Colon (tissue), 2 donors: ENCODE measurements at regions not wholly inside any gene's neighbourhood (a gene's known extent, or its start where the extent isn't known, plus 50 kb on each side); places are given as distances from the start of the nearest gene placed in this dataset.

Experiments used
- FAIRE-seq: peaks from 2 replicates; lab custom pipeline; 2012; peaks lifted over from hg19 to GRCh38; lab: Jason Lieb, UNC
- donor health status: control.
- donor health status: control.

DNA sequence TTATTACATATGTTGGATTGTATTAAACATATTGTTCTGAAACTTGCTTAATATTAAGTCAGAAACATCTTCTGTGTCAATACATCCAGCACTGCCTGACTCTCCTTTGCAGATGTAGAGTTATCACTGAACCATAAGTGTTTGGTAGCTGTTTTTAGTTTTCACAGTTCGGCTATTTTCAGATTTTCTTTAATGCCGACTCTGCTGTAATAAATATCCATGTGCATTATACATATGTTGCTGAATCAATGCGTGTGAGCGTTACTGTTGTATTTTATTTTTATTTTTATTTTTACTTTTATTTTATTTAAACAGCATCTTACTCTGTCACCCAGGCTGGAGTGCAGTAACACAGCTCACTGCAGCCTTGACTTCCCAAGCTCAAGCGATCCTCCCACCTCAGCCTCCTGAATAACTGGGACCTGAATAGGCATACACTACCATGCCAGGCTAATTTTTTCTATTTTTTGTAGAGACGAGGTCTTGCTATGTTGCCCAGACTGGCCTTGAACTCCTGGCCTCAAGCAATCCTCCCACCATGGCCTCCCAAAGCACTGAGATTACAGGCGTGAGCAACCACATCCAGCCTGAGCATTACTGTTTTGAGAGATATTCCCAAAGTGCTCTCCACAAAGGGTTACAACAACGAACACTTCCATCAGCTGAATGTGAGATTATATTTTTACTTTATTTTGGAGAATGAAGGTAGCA, 50.7 kb upstream of the NOCT start:
- FAIRE-seq = no peak

DNA sequence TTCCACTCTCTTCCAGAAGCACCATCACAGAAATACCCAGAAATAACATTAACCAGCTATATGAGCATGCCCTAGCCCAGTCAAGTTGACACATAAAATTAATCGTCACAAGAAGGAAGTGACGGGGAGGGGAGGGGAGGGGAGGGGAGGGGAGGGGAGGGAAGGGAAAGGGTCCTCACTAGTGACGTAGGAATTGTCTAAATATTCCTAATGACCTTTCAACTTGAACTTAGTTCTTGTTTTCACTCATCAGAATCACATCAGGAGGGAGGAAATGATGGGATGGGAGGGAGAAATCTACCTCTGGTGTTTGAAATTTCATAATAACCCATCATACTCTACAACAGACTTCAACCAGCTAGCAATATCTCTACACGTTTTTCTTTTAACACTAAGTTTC, 52.2 kb upstream of the NOCT start:
- FAIRE-seq = no peak

DNA sequence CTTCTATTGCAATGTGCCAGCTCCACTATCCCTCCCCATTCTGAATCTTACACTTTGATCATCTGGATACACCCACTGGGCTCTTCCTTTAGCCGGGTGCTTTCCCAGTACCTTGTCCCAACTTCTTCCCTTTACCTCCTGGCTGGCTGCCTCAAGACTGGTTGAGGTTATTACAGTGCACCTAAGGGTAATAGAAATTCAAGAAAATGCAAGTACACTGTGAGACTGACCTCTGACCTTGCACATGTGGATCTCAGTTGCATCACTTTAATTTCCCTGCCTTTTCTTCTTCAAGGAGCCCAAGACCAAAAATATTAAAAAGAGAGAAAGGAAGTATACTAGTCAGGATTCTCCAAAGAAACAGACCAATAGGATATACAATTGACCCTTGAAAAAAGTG, 53.9 kb upstream of the NOCT start:
- no peak for FAIRE-seq

DNA sequence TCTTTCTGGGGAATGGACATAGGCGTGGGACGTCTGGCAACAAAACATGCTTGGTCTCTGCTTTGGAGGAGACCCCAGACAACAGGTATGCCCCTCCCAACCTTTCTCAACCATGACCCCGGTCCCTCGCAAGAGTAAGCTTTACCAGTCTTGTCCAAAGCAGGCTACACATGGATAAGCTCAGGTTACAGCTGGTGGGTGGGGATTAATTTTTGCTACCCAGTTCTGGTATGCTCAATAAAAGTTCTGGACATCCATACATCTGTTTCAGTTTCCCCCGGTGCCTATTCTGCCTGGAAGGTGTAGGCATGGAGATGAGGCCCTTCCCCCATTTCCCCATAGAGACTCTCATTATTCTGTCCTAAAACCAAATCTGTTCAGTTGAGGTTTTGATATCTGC, 54.5 kb upstream of the NOCT start:
- no peak for FAIRE-seq

DNA sequence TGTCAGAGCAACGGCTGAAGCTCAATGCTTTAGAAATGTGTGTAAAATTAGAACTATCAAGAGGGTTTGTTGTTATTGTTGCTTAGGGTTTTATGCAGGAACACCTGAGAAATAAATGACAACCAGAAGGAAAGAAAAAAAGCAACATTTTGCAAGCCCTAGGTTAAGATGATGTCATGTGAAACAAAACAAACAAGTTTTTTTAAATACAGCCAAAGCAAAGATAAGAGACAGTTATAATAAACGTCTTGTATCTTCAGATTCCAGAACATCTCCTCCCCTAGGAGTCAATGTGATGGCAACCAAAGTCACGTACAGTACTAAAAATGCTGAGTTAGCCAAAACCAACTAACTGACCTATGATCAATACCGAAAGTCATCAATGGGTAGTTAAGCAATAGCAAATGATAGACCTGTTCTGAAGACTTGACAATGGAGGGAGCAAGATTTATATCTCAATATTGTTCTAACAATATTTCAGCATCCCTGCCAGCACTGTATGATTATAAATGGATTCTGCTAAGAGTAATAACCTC, 55.3 kb upstream of the NOCT start:
- FAIRE-seq = no peak

DNA sequence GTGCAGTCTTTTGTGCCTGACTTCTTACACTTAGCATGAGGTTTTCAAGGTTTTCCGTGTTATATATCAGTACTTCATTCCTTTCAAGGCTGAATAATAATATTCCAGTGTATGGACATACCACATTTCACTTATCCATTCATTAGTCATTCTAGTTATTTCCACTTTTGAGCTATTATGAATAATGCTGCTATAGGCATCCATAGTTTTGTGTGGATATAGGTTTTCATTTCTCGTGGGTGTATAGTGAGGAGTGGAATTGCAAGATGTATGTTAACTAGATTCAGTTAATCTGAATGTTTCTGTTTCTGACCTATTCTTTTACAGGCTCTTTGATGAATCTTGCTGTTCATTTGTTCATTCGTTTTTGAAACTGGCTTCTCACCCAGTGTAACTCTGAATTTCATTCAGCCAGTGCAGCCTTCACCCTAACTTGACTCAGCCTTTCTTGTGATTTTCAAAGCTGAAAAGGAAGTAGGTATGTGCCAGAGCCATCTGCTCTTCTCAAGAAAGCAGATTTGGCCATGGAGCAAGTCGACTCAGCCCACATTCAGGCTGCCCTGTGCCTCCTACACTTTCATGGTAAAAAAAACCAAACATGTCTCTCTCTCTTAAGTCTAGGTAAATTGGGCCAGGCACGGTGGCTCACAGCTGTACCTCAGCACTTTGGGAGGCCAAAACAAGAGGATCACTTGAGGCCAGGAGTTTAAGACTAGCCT, 56.3 kb upstream of the NOCT start:
- no peak for FAIRE-seq

DNA sequence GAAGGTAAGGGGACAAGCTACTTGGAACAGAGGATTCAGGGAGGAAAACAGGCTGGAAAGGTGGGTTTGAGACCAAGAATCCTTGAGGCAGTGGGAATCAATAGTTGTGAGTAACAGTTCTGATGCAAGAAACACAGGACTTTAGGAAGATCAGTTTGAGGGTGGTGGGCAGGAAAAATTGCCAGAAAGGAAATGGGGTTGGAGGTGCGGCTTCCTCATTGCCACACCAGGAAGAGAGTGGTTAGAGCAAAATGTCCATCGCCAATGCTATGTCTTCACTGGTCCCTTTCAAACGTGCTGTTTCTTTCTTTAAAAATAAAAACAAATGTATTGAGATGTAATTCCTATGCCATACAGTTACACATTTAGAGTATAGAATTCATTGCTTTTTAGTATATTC, 57.1 kb upstream of the NOCT start:
- FAIRE-seq = no peak

DNA sequence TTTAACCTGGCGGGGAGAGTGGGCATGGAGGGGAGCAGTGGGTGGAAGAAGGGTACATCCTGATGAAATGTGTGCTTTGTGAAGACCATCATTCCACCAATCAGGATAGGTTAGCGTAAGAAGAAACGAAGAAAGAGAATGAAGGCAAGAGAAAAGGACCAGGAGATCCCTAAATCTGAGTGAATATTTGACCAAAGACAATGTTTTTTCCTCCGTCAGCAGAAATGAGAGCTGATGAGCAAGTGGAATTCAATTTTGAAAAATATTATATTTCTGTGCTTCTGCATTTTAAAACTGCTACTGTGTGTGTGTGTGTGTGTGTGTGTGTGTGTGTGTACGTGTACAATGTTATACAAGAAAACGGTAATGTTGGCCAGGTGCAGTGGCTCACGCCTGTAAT, 58.3 kb upstream of the NOCT start:
- no peak for FAIRE-seq

DNA sequence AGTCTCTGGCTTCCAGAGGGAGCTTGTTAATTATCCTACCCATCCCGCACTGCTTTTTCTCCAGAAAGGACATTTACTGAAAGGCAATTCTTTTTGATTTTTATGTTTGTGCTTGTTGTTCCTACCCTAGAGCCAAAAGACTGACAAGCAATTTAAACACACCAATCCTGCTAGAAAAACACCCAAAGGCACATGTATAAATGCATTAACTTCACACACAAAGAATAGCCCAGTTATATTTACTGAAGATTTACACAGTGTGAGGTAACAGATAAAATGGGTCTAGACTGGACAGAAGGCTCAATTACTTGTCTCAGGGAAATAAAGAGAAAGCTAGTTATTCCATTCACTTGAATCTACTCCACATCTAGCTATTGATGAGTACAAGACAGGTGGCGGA, 61.2 kb upstream of the NOCT start:
- FAIRE-seq = no peak

DNA sequence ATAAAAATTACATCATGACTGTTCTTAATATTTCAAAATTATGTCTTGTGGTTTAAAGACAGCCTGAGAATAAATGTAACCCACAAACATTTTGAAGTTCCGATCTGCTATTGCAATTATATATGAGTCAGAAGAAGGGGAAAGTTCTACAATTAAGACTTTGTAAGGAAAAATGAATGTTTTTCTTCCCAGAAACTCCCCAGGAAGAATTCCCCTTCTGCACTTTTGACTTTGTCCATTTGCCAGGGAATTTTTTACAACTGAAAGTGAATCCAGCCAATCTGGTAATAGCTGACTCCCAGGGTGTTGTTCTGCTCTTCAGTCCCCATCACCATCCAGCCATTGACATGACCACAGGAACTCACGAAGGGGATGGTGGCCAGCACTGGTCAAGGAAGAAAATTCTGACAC, 61.6 kb upstream of the NOCT start:
- no peak for FAIRE-seq

DNA sequence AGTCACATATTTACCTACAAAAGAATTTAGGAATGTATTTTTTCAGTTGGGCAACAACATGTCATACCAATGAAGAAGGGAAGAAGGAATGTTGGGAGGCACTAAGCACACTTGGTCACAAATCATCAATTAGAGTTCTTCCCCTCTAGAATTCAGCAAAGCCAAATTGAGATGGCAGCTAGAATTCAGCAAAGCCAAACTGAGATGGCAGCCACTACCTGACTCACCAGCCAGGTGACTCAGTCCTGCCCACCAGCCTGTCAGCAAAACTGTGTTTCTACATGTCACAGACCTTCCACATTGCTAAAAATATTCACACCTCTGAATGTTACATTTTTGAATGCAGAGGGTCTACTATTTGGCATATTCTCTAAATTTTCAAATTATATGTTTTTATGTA, 63.2 kb upstream of the NOCT start:
- no peak for FAIRE-seq

DNA sequence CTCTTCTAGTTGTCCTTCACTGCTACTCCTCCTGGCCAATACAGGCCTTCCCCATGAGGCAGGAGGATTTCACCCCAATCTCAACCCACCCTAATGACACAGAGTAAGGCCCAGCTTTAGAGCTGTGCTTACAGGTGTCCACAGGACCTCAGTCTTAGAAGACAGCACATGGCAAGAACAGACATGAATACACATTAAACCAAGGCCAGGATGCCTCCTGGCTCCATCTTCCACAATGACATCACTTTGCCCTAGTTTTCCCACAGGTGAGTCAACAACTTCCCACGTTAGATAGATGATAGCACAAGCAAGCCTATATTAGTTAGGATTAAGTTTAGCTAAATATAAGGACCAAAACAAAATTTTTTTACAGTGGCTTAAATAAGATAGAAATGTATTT, 63.8 kb upstream of the NOCT start:
- FAIRE-seq = no peak

DNA sequence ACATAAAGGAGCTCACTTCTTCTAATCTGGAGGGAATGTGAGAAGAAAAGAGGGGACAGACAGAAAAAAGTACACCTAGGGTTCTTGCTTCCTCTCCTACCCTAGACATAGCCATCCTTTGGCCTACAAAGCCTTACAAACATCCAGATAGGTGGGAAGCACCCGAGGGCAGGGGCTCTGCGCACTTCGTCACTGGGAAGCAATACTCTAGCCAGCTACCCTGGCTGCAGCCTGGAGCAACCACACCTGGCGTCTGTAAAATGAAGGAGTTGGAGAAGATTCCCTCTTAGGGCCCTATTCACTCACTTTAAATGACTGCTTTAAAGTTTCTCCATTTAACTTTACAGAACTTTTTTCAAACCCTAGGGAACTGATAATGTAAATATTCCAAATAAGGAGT, 65.7 kb upstream of the NOCT start:
- no peak for FAIRE-seq

DNA sequence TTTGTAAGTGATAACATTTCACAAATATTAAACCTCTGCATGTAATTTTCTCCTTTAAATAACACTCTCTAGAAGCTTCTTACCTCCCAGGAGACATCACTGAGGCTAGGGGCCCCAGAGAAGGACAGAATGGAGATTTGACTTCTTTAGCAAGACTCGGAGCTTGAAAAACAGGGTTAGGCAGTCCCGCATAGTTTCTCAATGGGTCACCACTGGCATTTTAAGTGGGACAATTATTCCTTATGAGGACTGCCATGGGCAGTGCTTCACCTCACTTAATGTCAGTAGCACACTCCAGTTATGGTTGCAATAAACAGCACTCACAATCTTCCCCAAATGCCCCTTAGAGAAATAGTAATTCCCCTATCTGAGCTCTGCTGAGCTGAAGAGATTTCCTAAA, 66.7 kb upstream of the NOCT start:
- FAIRE-seq = no peak

DNA sequence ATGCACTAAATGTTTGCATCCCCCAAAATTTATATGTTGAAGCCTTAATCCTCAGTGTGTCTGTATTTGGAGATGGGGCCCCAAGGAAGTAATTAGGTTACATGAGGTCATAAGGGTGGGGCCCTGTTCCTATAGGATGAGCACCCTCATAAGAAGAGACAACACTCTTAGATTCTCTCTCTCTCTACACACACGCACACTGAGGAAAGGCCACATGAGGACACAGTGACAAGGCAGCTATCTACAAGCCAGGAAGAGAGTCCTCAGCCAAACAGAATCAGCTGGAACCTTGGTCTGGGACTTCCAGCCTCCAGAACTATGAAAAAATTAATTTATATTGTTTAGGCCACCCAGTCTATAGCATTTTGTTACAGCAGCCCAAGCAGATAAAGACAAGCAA, 69.3 kb upstream of the NOCT start:
- no peak for FAIRE-seq

DNA sequence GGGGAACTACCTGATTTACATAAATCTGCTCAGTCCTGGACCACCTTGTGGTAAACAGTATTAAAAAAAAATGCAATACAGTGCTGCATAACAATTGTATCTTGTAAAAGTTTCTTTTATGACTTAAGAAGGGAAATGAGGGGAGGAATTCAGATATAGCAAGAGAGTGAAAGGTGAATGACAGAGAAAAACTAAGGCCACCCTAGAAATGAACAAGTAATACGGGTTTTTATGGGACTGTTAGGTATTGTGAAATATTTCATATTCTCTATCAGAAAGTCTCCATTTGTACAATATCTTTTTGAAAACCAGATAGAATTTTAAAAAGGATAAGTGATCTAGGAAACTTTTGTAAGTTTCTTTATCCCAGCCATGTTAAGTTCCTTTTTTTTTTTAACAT, 69.7 kb upstream of the NOCT start:
- FAIRE-seq = no peak

DNA sequence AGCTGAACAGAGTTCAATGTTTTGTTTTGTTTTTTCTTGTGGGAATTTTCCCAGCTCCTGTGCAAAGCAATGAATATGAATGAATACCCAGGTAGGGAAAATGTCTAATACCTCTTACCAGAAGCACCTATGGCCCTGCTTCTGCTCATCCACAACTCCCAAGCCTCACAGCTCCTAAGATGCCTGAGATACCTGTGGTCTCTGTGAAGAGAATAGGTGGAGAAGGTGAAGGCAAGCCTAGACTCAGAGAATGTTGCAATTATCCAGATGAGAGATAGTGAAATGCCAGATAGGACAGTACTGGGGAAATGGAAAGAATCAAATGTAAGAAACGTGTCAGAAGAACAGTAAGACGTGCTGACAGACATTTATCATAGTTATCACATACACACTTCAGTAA, 70.2 kb upstream of the NOCT start:
- FAIRE-seq = no peak

DNA sequence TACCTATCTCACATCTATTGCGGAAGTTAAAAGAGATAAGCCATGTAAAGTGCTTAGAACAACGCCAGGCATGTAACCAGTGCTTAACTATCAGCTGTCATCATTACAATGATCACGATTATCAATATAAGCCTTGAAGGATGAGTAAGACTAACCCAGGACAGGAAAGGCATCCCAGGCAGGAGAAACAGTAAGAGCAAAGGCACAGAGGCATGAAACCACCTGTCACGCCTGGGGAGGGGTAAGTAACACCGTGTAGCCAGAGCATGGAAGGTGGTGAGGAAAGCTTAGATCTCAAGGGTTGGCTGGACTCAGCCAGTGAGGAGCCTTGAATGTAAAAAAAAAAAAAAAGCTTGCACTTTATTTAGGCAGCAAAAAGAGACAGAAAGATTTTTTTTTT, 71.7 kb upstream of the NOCT start:
- no peak for FAIRE-seq

DNA sequence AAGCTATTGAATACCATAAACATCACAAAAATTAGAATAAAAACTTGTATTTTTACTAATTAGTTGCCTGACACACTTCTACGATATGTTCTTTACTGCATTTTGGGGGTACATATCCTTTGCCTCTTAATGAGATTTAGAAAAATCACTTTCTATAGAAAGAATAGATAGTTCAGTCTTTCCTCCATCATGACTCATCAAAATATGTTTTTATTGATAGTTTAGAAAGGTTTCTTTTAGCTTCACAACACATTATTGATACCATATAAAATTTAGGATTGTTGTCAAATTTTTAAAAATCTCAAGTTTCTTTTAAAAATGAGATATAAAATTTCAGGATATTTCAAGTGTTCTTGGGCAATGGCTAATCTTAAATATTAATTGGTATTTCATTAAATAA, 74.5 kb upstream of the NOCT start:
- no peak for FAIRE-seq

DNA sequence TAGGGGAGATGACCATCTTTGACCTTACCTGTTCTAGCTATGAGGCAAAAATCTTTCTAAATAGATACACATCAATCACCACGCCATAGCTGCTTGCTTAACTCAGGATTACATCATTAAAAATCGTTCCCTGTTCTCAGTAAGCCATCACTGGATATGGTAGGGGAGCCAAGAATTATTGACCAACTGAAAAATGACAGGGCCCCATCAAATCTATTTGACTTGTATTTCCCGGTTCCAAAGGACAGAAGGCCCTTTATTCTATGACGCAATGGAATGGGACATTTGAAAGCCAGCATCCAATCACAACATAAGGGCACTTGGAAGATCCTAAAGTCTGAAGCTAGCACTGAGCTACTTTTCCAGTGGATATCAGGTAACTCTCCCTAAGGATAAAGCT, 75.6 kb upstream of the NOCT start:
- no peak for FAIRE-seq

DNA sequence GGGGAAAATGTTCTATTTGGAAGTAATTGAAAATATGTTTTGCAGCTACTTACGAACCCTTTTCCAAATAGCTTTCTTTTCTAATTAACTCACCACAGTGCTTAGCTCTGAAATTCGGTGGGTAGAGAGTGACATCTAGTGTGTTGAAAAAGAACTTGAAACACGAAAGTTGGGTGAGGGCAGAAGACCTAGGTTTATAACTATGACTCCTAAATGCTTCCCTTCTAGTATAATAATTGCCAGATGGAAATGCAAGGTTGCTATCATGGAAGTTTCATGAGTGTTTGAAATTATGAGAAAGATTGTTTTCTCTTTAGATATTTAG, 77.3 kb upstream of the NOCT start:
- FAIRE-seq = no peak

DNA sequence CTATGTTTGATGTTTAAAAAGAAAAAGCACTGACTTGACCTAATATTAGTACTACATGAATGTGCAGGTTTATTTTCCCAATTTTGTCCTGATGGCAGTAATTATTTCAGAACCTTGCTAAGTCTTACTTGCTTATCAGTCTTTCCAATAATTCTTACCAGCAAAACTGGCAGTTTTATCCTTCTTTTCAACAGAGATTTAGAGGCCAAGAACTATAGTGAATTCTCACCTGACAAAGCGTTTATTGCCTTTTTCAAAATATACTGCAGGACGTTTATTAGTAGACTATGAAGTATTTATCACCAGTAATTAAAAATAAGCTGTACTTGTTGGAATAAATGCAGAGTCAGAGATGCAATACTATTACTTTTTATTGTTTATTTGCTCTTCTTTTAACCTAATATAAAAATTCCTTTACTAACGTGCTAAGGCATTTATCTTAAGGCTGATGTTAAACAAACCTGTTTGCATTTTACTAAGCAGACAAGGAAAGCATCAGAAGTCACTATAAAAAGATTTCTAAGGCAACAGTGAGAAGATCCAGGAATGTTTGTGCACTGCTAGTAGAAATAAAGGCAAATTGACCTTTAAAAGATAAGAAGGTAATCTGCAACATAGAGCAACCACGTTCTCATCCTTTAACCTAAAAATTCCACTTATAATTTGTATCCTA, 80.3 kb upstream of the NOCT start:
- FAIRE-seq = no peak

DNA sequence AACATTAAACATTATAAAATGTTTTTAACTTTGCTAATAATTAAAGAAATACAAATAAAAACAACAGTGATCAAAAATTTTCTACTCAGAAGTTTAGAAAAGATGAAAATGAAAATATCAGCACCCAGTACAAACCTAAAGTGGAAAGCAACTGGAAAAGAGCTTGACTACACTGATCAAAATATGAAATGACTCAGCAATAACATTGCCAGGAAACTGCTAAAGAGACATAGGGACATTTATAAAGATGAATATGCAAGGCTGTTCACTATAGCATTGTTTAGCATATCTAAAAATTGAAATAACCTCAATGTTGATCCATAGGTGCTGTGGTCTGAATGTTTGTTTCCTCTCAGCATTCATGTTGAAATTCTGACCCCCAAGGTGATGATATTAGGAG, 88.5 kb upstream of the NOCT start:
- FAIRE-seq = no peak

DNA sequence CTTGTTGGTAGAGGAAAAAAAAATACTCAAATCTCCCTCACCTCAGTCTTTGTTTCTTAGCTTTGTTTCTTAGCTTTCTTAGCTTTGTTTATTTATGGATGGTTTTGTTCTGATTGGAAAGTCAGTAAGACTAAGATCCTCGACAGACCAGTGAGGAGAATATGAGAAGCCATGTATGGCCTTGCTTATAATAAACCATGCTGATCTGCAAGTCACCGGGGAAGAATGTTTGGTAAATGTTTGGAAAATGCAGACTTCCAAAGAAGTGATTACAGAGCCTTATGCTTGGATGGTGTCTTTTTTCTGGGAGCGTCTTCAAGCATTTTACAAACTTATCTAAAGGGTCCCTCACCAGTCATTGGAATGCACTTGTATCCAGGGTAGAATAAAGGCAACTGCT, 90.1 kb upstream of the NOCT start:
- no peak for FAIRE-seq
